GM21526 (cell line): ENCODE measurements at regions not wholly inside any gene's neighbourhood (a gene's known extent, or its start where the extent isn't known, plus 50 kb on each side); places are given as distances from the start of the nearest gene placed in this dataset.

Experiments
- ATAC-seq: cut with Tn5 transposase; IDR thresholded peaks from one replicate; pipeline ENCODE4 v1.9.1; 2021; ENCODE audit warnings: moderate library complexity; ENCODE audit not compliant: unreplicated experiment, low FRiP score

DNA sequence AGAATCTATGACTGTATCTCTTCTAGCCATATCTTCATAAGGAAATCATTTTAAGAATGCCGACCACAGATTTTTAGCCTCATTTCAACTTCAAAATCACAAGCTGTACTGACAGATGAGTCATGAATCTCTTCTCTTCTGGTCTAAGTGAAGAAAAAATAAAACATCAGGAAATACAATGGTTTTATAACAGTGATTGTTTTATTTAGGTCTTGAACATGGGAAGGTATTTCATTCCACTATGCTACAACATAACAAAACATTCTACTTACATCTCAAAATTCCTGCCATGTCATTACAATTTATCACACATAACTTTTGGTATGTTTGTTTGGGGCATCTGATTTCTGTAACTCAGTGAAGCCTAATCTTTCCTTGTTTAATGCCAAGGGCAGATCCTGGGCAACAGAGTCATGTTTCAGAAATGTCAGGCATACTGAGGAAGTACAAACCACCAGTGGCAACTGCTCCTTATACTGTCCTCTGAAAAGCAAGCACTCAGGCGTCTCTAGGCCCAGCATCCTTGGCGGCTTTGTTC, 325.0 kb downstream of the PDHA2 start:
- ATAC-seq: no peak

DNA sequence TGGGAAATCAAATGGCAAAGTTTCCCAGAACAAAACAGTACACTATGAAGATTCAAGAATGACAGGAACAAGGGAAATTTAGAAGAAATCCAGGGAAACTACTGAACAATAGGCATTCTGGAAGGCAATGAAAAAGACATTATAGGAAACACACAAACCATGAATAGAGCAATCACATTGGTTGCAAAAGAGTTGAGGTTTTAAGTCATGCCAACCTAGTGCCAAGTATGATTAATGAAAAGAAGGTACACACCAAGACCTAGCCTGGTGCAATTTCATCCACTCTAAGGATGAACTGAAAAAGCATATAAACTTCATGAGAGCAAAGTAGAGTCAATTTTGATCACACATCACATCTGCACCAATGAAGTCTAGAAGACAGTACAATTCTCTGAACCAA, 326.9 kb downstream of the PDHA2 start:
- ATAC-seq: no peak

DNA sequence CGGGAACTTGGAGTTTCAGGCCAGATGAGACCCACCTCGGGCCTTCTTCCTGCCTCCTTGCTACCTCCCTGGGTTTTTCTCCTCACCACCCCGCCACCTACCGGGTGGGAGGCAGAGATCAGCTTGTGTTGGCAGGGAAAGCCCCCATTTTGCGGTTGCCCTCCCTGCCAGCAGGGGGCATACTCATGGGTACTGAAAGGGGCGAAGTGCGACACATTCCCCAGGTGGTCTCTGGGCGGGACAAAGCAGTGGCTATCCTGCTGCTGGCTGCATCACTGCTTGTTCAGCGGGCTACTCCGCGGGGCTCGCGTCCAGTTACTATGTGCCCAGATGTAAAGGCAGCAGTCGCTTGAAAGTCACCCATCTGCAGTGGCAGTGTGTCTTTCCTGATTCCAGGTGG, 330.3 kb downstream of the PDHA2 start:
- no peak for ATAC-seq

- no peak for ATAC-seq
These were observed 333.9 kb downstream of the PDHA2 start for GRCh38 chr4:96173756-96174155.

DNA sequence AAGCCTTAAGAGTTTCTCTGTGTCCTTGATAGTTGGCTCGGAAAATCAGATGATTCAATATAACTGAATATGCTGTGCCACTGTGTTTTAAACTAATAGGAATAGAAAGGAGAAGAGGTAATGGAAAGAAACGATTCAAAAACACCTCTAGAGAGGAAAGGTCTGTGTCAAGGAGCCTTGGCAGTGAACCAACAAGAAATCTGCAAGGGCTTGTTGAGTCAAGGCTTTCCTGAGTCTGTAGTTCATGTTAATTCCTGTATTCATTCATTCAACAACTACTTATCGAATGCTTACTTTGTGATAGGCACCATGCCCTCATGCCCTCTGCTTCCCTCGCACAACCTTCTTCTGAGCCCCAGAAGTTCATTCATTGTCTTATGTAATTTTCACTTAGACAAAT, 336.0 kb downstream of the PDHA2 start:
- no peak for ATAC-seq

DNA sequence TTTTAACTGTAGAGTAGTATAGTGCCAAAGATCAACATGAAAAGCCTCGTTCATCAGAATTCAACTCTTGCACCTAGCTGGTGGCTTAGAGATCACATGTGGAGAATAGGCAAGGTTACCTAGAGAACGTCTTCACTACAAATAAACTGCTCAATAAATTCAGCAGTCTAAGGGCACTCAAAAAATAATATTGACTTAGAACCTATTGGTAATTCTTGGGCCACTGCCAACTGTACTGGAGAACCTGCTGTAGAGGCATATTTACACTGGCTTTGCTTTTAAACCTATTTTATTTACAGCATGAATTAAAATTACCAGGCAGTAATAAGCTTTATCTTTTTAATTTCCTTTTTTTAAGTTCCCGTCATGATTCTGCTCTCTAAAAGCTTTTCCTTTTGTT, 343.7 kb downstream of the PDHA2 start:
- ATAC-seq: no peak

DNA sequence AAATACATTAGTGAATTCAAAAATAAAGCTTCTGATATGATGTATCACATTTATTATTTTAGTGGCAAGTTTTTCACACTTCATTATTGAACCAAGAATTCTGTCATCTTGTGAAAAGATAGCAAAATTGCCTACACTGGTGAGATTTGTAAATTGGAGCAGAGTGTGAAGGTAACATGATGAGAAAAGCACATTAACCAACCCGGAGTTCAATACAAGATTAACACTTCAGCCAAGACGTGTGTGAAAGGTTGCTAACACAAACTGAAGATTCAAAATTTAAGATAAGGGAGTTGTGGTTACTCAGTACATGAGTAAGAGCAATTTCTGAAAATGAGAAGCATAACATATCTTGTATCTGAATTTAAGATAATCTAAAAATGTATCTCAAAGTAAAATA, 346.7 kb downstream of the PDHA2 start:
- ATAC-seq: no peak

GRCh38 chr4:96189761-96190160, 349.9 kb downstream of the PDHA2 start:
- ATAC-seq: no peak

- no peak for ATAC-seq
These were observed 353.2 kb downstream of the PDHA2 start for GRCh38 chr4:96193061-96193460.

GRCh38 chr4:96194993-96195392, 355.1 kb downstream of the PDHA2 start:
- ATAC-seq: no peak

DNA sequence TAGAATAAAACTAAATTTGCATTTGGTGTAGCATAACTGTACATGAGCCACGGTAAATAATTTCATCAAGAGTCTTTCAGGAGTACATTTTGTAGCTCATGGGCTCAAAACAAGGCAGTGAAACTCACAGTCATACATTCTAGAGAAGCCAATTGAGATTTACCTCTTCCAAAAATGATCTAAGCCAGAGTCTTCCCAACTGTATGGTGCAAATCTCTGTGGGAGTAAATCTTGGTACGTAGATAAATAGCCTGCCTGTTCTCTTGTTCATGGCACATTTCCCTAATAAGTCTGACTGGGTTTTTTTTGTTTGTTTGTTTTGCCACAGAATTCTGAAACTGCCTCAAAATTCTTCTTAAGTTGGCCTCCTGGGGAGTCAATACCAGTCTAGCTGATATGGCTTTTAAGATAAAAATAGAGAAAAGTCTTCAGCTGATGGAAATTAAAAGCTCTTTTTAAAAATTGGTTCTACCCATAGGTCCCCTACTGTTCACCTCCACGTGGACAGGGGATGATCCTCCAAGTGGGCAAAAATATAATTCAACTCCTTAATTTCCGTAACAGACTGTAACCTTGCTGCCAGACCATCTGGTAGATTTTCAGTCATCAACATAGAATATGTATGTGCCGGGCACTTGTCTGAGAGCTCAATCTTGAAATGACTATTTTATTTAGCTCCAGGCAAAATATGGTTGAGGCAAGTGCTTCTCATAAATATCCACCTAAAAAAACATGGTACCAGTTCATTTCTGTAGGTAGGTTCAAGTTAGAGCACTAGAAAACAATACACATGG, 365.4 kb downstream of the PDHA2 start:
- no peak for ATAC-seq

GRCh38 chr4:96227515-96227914, 387.6 kb downstream of the PDHA2 start:
- ATAC-seq: no peak

GRCh38 chr4:96228463-96228862, 388.6 kb downstream of the PDHA2 start:
- ATAC-seq: no peak

- ATAC-seq: no peak
These were observed 400.1 kb downstream of the PDHA2 start for GRCh38 chr4:96240041-96240440.

DNA sequence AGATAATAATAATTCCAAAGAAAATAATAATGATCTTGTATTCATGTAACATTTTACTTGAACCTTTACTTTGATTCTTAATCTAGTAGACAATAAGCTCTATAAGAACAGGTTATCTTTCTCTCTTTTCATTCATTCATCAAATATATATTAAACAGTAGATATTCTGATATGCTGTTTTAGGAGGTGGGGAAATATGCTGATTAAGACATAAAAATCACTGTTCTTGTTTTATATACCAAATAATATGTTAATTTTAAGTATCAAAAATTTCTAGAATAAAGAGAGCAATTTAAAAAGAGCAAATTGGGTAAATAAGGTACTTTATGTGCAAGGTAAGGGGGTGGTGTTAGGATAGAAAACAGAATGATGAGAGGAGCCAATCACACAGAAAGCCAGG, 401.9 kb downstream of the PDHA2 start:
- ATAC-seq: no peak

DNA sequence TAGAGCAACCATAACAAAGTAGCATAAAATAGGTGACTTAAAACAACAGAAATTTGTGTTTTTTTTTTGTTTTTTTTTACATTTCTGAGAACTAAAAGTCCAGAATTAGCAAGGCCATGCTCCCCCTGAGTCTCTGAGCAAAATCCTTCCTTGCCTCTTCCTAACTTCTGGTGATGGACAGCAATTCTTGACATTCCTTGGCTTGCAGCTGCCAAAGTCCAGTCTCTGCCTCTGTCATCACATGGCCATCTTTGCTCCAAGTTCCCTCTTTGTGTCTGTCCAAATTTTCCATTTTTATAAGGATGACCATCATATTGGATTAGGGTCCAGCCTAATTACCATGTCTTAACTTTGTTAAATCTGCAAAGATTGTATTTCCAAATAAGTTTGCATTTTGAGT, 407.2 kb downstream of the PDHA2 start:
- no peak for ATAC-seq

DNA sequence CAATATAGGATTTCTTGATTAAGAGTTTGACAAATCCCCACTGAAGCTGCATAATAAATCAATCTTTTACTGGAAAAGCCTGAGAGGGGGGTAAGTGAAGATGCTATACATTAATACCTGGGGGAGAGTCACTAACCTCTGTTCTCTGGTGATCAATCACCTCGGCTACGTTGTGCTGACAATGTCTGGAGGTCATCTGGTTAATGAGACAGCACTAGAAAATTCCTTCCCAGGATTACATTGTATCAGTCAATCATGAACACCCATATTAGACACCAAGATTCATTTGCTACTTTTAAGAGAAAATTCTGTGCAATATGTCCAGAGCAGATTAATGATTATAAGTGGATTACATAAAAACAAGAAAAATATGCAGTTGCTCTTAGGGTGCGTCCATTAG, 408.3 kb downstream of the PDHA2 start:
- ATAC-seq: no peak

DNA sequence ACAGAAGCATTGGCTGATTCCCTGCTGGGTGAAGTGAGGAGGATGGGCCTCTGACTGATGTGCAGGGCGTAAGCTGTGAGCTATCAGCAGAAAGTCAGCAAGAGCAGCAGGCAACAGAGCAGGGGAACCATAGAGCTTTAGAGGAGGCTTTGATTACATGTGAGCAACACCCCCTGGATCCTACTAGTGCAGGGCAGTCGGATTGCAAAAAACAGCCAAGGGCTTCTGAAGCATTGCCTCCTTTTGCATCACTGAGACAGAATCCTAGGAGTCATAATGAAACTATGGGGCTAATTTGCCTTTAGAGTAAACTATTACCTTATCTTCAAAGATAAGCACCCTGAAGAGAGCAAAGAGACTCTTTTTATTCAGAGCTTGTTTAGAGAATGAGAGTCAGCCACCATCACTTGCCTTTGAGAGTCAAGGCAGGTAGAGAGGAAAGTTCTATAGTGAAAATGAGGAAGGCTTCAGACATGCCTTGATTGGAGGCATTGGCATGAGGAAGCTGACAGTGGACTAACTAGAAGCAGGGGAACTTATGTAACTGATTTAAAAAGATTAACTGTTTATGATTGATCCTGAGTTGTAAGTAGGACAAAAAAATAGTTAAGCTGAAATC, 420.3 kb downstream of the PDHA2 start:
- no peak for ATAC-seq

DNA sequence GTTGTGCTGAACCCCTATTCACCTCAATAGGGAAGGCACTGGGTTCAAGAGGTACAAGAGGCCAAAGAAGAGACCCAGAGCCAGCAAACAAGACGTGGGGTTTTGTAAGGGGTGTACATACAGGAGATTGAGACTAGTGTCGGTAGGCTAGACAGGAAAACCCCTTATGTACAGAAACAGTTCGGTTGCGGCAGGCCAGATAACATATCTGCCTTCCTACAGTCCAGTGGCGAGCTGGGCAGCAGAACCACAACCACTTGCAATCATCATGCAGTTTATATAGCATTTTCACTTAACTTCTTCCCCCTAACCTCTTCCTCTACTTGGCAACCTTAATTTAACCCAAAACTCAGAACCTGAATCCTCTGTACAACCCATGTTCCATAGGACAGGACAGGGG, 422.2 kb downstream of the PDHA2 start:
- no peak for ATAC-seq

- no peak for ATAC-seq
These were observed 423.4 kb downstream of the PDHA2 start for GRCh38 chr4:96263291-96263690.

- ATAC-seq: no peak
These were observed 425.1 kb downstream of the PDHA2 start for GRCh38 chr4:96264941-96265463.

- no peak for ATAC-seq
These were observed 453.9 kb downstream of the PDHA2 start for GRCh38 chr4:96293806-96294205.
